ENCODE measurements at regions not wholly inside any gene's neighbourhood (a gene's known extent, or its start where the extent isn't known, plus 50 kb on each side); places are given as distances from the start of the nearest gene placed in this dataset.

- TF ChIP-seq CTCF (IDR thresholded peaks at IDR 0.05; ENCODE audit: low read depth, low read length) = no peak
- TF ChIP-seq EZH2phosphoT487 (IDR thresholded peaks at IDR 0.05; ENCODE audit: low read depth) = no peak
Observed at GRCh38 chr7:20050241-20050966, 166.8 kb downstream of the MACC1 start.

Measured in OCI-LY3 (cell line).